T-cell (primary cell): ENCODE measurements at regions not wholly inside any gene's neighbourhood (a gene's known extent, or its start where the extent isn't known, plus 50 kb on each side); places are given as distances from the start of the nearest gene placed in this dataset.

Experiments used
- ATAC-seq, 4 experiments: fragments of 200-7000 bp in 3 of 4; fragments of 150-1000 bp in 1 of 4; cut with Tn5 transposase; replicated peaks in 1 of 4; 1 replicate in 3 of 4; 2 replicates in 1 of 4; pipeline ENCODE4 v1.10.0; 2021; ENCODE audit warnings: moderate library complexity in 3 of 4, mild to moderate bottlenecking in 2 of 4, moderate number of reproducible peaks in 1 of 4
- CTCF ChIA-PET, 2 donors: fragments of 300-600 bp; sonication (Branson Sonifier 250); formaldehyde crosslinking; loops; one replicate each; lab custom pipeline; 2022; ENCODE audit warnings: antibody characterized with exemption in 2 of 2; lab: Charles Lee
- POLR2A ChIA-PET, 2 donors: fragments of 300-600 bp; sonication (Branson Sonifier 250); formaldehyde crosslinking; loops; one replicate each; lab custom pipeline; 2022; ENCODE audit warnings: antibody characterized with exemption in 2 of 2; lab: Charles Lee
- DNase-seq, 35 experiments: peaks; one replicate each; pipeline versions ENCODE4 v3.0.0 to v3.0.0-alpha.2; 2013 to 2023
- H3K27ac ChIP-seq: one replicate; pipeline ENCODE4 v1.5.1; 2013; ENCODE audit warnings: low read length
- H3K27me3 ChIP-seq, 2 experiments: replicated peaks in 1 of 2; 1 replicate in 1 of 2; 2 replicates in 1 of 2; pipeline versions ENCODE4 v1.6.1 to v1.7.0; 2013; ENCODE audit warnings: low read length in 1 of 2, mixed read lengths in 1 of 2; ENCODE audit not compliant: control insufficient read depth in 2 of 2, insufficient read depth in 2 of 2; ENCODE audit errors: extremely low read depth in 1 of 2
- H3K36me3 ChIP-seq, 2 donors: 1 replicate in 1 of 2; 2 replicates in 1 of 2; pipeline versions ENCODE4 v1.6.1 to v1.7.0; 2013; ENCODE audit warnings: low read length in 1 of 2; ENCODE audit not compliant: control insufficient read depth in 2 of 2, insufficient read depth in 1 of 2; ENCODE audit errors: extremely low read depth in 1 of 2
- H3K4me1 ChIP-seq, 2 experiments: 1 replicate in 1 of 2; 2 replicates in 1 of 2; pipeline versions ENCODE4 v1.6.1 to v1.7.0; 2013; ENCODE audit warnings: low read length in 2 of 2, mixed read lengths in 1 of 2; ENCODE audit not compliant: insufficient read depth in 2 of 2, control insufficient read depth in 1 of 2; ENCODE audit errors: extremely low read depth in 1 of 2
- H3K4me3 ChIP-seq, 2 donors: 1 replicate in 1 of 2; 2 replicates in 1 of 2; pipeline versions ENCODE4 v1.5.1 to v1.7.0; 2013; ENCODE audit warnings: mild to moderate bottlenecking in 2 of 2, low read length in 1 of 2, moderate library complexity in 1 of 2; ENCODE audit not compliant: control insufficient read depth in 1 of 2; ENCODE audit errors: extremely low read depth in 1 of 2
- H3K9me3 ChIP-seq: 2 replicates; pipeline ENCODE4 v1.7.0; 2013
- H3K27ac Mint-ChIP-seq, 2 donors: one replicate each; pipeline ENCODE4 v1.8.0; 2020 to 2021; ENCODE audit warnings: mild to moderate bottlenecking in 2 of 2, mixed read lengths in 2 of 2
- H3K27me3 Mint-ChIP-seq, 2 donors: one replicate each; pipeline ENCODE4 v1.8.0; 2021 to 2022; ENCODE audit warnings: mixed read lengths in 2 of 2
- H3K36me3 Mint-ChIP-seq: one replicate; pipeline ENCODE4 v1.8.0; 2021; ENCODE audit warnings: mixed read lengths
- H3K4me1 Mint-ChIP-seq, 3 donors: one replicate each; pipeline ENCODE4 v1.8.0; 2020 to 2022; ENCODE audit warnings: mixed read lengths in 3 of 3, mild to moderate bottlenecking in 1 of 3
- H3K4me3 Mint-ChIP-seq, 3 donors: one replicate each; pipeline ENCODE4 v1.8.0; 2020 to 2022; ENCODE audit warnings: mild to moderate bottlenecking in 3 of 3, mixed read lengths in 3 of 3, moderate library complexity in 3 of 3
- H3K9me3 Mint-ChIP-seq, 3 donors: one replicate each; pipeline ENCODE4 v1.8.0; 2020 to 2022; ENCODE audit warnings: mixed read lengths in 3 of 3
- WGBS: methylation state at CpG from one replicate; pipeline ENCODE4 v1.1.5; 2013; ENCODE audit warnings: missing lambda C conversion rate; ENCODE audit not compliant: insufficient coverage; 5-methylcytosine and 5-hydroxymethylcytosine counted together

DNA sequence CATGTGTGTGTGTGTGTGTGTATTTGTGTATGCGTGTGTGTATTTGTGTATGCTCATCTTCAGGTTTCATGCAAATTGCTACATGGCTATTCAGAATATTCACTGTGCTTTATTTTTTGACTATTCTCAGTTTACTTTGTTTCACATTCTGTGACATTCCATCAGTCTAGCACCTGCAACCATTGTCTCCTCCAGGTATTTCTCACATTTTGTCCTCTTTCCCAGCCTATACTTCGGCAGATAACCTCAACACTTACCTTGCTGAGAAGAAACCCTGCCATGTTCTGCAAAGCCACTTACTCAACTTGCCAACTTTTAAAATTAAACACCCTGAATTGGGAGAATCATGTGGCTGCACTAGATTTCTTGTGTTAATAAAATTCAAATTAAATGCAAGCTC, 135.4 kb upstream of the REG3A start:
- H3K27me3 Mint-ChIP-seq, result no peaks in the 10 kb centered on the region
- Histone ChIP-seq H3K4me3 (no peak overlapping the region), H3K27ac (no peak overlapping the region), H3K36me3 (no peaks in the 10 kb centered on the region), H3K27me3 (no peaks in the 10 kb centered on the region), H3K4me1 (no peaks in the 10 kb centered on the region), H3K9me3 (no peaks in the 10 kb centered on the region)
- ATAC-seq (no peak), DNase-seq (no peak)
- no peaks in the 10 kb centered on the region for H3K4me1 Mint-ChIP-seq
- WGBS, result 100% methylated on average over 1 of the region's 2 CpGs
- H3K27ac Mint-ChIP-seq, result no peak overlapping the region
- H3K9me3 Mint-ChIP-seq, result peaks cover 12 to 25% (median 21%) of the 10 kb centered on the region in 3 donors
- ChIA-PET CTCF (no interaction called here), POLR2A (no interaction called here)
- no peak overlapping the region for H3K4me3 Mint-ChIP-seq
- no peaks in the 10 kb centered on the region for H3K36me3 Mint-ChIP-seq

DNA sequence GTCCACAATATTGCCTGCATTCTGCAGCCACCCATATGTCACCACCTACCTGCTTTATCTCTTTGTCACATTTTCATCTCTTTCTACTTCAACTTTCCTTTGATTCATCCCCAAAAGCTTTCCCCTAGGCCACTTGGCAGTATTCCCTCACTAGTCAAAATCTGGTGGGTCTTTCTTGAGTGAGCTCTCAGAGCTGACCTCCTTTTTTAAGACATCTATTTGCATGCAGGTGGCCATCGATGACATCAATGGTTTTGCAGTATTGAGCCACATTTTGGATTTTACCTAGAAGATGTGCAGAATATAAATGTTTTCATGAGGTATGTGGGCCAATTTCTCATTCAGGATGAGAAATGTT, 133.4 kb upstream of the REG3A start:
- no peaks in the 10 kb centered on the region for H3K4me1 ChIP-seq
- H3K4me3 ChIP-seq, result no peak overlapping the region
- Mint-ChIP-seq H3K27ac (no peak overlapping the region), H3K4me3 (no peak overlapping the region), H3K4me1 (no peaks in the 10 kb centered on the region), H3K27me3 (no peaks in the 10 kb centered on the region), H3K36me3 (no peaks in the 10 kb centered on the region), H3K9me3 (peaks cover 17 to 30% (median 26%) of the 10 kb centered on the region in 3 donors)
- no CpG with 5 or more reads among the region's 1 CpG for WGBS
- no peaks in the 10 kb centered on the region for H3K9me3 ChIP-seq
- DNase-seq (no peak), ATAC-seq (no peak)
- no peak overlapping the region for H3K27ac ChIP-seq
- POLR2A ChIA-PET, result no interaction called here
- CTCF ChIA-PET, result no interaction called here
- H3K27me3 ChIP-seq, result no peaks in the 10 kb centered on the region
- H3K36me3 ChIP-seq, result no peaks in the 10 kb centered on the region

DNA sequence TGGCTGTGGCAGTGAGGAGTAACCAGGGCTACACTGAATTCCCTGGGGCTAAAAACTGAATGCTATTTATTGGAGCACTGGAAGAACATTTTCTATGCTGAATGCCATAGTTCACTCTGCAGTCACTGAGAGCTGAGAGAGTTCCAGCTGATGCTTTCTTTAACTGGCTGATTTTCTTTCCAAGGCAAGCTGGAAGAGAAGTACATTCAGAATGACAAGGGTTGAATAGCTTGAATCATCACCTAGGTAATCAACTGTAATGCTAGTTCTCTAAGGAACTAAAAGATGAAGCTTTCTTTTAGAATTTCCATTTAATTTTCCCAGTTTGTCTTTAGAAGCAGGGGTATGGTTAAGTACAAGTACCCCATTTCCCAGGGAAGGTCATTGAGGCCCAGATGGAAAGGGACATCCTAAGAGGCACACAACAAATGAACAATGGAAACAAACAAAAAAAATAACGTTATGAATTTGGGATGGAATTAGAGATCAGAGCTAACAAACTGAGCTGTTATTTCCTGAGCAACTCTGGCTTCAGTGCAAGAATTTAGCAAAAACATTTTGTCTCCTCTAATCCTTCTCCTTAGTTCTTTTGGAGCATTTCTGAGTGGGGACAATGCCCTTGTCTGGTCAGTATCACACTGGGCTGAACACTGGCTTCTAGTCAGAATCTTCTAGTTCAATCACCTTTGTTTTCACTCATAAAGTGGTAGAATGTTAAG, 132.8 kb upstream of the REG3A start:
- no peaks in the 10 kb centered on the region for H3K4me1 ChIP-seq
- no peak for DNase-seq
- no peaks in the 10 kb centered on the region for H3K27me3 ChIP-seq
- Mint-ChIP-seq H3K4me1 (no peaks in the 10 kb centered on the region), H3K27me3 (no peaks in the 10 kb centered on the region), H3K36me3 (no peaks in the 10 kb centered on the region), H3K27ac (no peak overlapping the region), H3K9me3 (peaks cover 17 to 27% (median 21%) of the 10 kb centered on the region in 3 donors), H3K4me3 (no peak overlapping the region)
- no peaks in the 10 kb centered on the region for H3K36me3 ChIP-seq
- H3K4me3 ChIP-seq, result no peak overlapping the region
- no CpG with 5 or more reads among the region's 1 CpG for WGBS
- no peak overlapping the region for H3K27ac ChIP-seq
- ChIA-PET CTCF (no interaction called here), POLR2A (no interaction called here)
- no peak for ATAC-seq
- H3K9me3 ChIP-seq, result no peaks in the 10 kb centered on the region

DNA sequence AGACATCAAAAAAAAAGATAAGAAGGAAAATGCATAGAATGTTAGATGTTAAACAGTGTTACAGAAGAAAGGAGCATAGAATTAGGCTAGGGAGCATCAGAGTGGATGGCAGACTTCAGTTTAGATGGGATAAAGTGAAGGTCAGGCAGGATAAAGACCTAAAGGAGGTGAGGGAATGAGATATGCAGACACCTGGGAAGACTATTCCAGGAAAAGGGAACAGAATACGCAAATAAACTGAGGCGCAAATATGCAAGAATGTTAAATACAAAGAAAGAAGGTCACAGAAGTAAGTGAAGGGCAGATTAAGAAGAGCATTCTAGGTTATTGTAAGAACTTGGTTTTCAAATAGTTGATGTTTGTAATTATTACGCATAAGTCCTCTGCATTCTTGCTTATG, 116.3 kb upstream of the REG3A start:
- ChIA-PET POLR2A (no interaction called here), CTCF (no interaction called here)
- peaks cover 16 to 18% (median 17%) of the 10 kb centered on the region in 3 donors for H3K9me3 Mint-ChIP-seq
- H3K4me1 Mint-ChIP-seq, result no peaks in the 10 kb centered on the region
- 93% methylated on average over 2 of the region's 3 CpGs for WGBS
- Histone ChIP-seq H3K9me3 (peaks cover 2% of the 10 kb centered on the region), H3K36me3 (no peaks in the 10 kb centered on the region), H3K27me3 (no peaks in the 10 kb centered on the region), H3K4me1 (no peaks in the 10 kb centered on the region), H3K4me3 (no peak overlapping the region), H3K27ac (no peak overlapping the region)
- H3K27me3 Mint-ChIP-seq, result no peaks in the 10 kb centered on the region
- ATAC-seq (no peak), DNase-seq (no peak)
- no peak overlapping the region for H3K27ac Mint-ChIP-seq
- no peaks in the 10 kb centered on the region for H3K36me3 Mint-ChIP-seq
- no peak overlapping the region for H3K4me3 Mint-ChIP-seq

DNA sequence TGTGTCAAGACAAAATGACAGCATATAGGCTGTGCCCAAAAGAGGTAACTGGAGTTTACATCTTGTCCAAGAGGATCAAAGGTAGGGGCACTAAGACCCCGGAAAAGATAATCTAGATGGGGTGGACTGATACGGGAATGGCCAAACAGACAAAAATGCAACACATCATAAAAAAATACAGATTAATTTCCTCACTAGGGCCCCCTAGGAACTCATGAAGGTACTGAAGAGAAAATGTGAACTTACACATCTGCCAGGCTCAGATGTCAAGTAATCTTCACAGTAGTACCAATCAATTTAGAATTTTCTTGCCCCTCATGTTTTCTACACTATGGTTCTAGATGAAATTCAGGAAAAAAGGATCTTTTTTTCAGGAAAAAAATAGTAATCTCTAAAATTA, 115.6 kb upstream of the REG3A start:
- no peak for DNase-seq
- Mint-ChIP-seq H3K4me1 (no peaks in the 10 kb centered on the region), H3K27me3 (no peaks in the 10 kb centered on the region), H3K9me3 (peaks cover 16 to 25% (median 24%) of the 10 kb centered on the region in 3 donors), H3K4me3 (no peak overlapping the region), H3K27ac (no peak overlapping the region), H3K36me3 (no peaks in the 10 kb centered on the region)
- H3K36me3 ChIP-seq, result no peaks in the 10 kb centered on the region
- no peaks in the 10 kb centered on the region for H3K27me3 ChIP-seq
- H3K27ac ChIP-seq, result no peak overlapping the region
- H3K9me3 ChIP-seq, result peaks cover 2% of the 10 kb centered on the region
- CTCF ChIA-PET, result no interaction called here
- POLR2A ChIA-PET, result no interaction called here
- no peak overlapping the region for H3K4me3 ChIP-seq
- ATAC-seq, result no peak
- no CpG with 5 or more reads among the region's 2 CpGs for WGBS
- H3K4me1 ChIP-seq, result no peaks in the 10 kb centered on the region

DNA sequence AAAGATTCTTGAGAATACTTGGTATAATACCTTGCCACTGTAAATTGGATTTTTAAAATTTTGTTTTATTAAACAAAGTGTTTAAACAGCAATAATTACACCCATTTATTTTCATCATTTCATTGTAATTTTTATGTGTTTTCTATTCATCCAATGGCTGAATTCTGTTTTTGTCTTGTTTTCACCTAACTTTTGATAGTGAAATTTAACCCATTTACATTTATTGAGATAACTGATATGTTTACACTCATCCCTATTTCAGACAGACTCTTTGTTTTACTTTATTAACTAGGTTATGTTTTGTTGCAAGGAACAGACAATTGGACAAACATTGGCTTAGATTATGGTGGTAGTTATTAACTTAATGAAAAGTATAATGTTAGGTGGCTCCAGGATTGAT, 113.1 kb upstream of the REG3A start:
- POLR2A ChIA-PET, result no interaction called here
- CTCF ChIA-PET, result no interaction called here
- Mint-ChIP-seq H3K9me3 (peaks cover 13 to 24% (median 15%) of the 10 kb centered on the region in 3 donors), H3K27ac (no peak overlapping the region), H3K4me1 (no peaks in the 10 kb centered on the region), H3K36me3 (no peaks in the 10 kb centered on the region), H3K27me3 (no peaks in the 10 kb centered on the region), H3K4me3 (no peak overlapping the region)
- no peak overlapping the region for H3K27ac ChIP-seq
- H3K9me3 ChIP-seq, result peaks cover 2% of the 10 kb centered on the region
- no peak overlapping the region for H3K4me3 ChIP-seq
- no peaks in the 10 kb centered on the region for H3K27me3 ChIP-seq
- DNase-seq, result no peak
- H3K4me1 ChIP-seq, result no peaks in the 10 kb centered on the region
- ATAC-seq, result no peak
- no peaks in the 10 kb centered on the region for H3K36me3 ChIP-seq

DNA sequence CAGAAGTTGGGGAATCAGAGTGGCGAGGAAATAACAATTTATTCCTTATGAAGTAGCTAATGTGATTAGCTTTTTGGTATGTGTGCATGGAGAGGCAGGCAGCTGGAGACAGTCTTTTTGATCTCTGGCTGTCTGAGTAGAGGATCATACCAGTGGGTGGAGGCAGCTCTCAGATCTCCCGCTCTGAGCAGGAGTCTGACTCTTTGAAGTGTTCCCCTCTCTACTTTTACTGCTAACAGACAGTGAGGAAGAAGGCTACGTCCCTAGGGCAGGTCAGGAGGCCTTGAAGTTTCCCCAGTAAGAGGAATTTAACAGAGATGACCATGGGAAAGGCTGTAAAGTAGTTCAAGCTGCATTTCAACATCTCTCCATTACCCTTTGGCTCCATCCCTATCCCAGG, 111.9 kb upstream of the REG3A start:
- Histone ChIP-seq H3K27ac (no peak overlapping the region), H3K9me3 (peaks cover 2% of the 10 kb centered on the region), H3K36me3 (no peaks in the 10 kb centered on the region), H3K4me3 (no peak overlapping the region), H3K4me1 (no peaks in the 10 kb centered on the region), H3K27me3 (no peaks in the 10 kb centered on the region)
- CTCF ChIA-PET, result no interaction called here
- no peaks in the 10 kb centered on the region for H3K27me3 Mint-ChIP-seq
- H3K36me3 Mint-ChIP-seq, result no peaks in the 10 kb centered on the region
- DNase-seq (no peak), ATAC-seq (no peak)
- H3K9me3 Mint-ChIP-seq, result peaks cover 13 to 24% (median 16%) of the 10 kb centered on the region in 3 donors
- H3K4me3 Mint-ChIP-seq, result no peak overlapping the region
- H3K27ac Mint-ChIP-seq, result no peak overlapping the region
- WGBS, result 70% methylated on average over 1 of the region's 3 CpGs
- H3K4me1 Mint-ChIP-seq, result no peaks in the 10 kb centered on the region
- POLR2A ChIA-PET, result no interaction called here
